Heart left ventricle (tissue), 16 donors: ENCODE measurements at regions not wholly inside any gene's neighbourhood (a gene's known extent, or its start where the extent isn't known, plus 50 kb on each side); places are given as distances from the start of the nearest gene placed in this dataset.

ENCODE experiments used
- ATAC-seq, 4 donors: fragments of 200-7000 bp; cut with Tn5 transposase; one replicate each; pipeline ENCODE4 v1.9.1; 2020 to 2022; ENCODE audit warnings: moderate library complexity in 4 of 4, mild to moderate bottlenecking in 3 of 4, moderate number of reproducible peaks in 1 of 4
- DNase-seq, 5 donors: peaks; one replicate each; pipeline ENCODE4 v3.0.0-alpha.2; 2020
- H3K27ac ChIP-seq, 12 donors: fragments of 200-600 bp; sonication (generic) in 4 of 12; one replicate each; pipeline versions ENCODE4 v1.5.0 to v1.8.0; 2016 to 2022; ENCODE audit warnings: mild to moderate bottlenecking in 2 of 12
- H3K27me3 ChIP-seq, 9 donors: fragments of 200-600 bp; sonication (generic) in 2 of 9; one replicate each; pipeline versions ENCODE4 v1.5.1 to v1.8.0; 2016 to 2022; ENCODE audit warnings: mild to moderate bottlenecking in 3 of 9
- H3K36me3 ChIP-seq, 9 donors: fragments of 200-600 bp; sonication (generic) in 2 of 9; one replicate each; pipeline versions ENCODE4 v1.5.0 to v1.8.0; 2018 to 2022; ENCODE audit warnings: mild to moderate bottlenecking in 2 of 9
- H3K4me1 ChIP-seq, 12 donors: fragments of 200-600 bp; sonication (generic) in 4 of 12; one replicate each; pipeline versions ENCODE4 v1.5.0 to v1.8.0; 2016 to 2022; ENCODE audit warnings: mild to moderate bottlenecking in 3 of 12
- H3K4me3 ChIP-seq, 12 donors: fragments of 200-600 bp; sonication (generic) in 4 of 12; one replicate each; pipeline versions ENCODE4 v1.5.0 to v1.8.0; 2017 to 2022; ENCODE audit warnings: mild to moderate bottlenecking in 9 of 12, moderate library complexity in 4 of 12
- H3K9me3 ChIP-seq, 12 donors: fragments of 200-600 bp; sonication (generic) in 4 of 12; one replicate each; pipeline versions ENCODE4 v1.5.0 to v1.8.0; 2016 to 2022; ENCODE audit warnings: mild to moderate bottlenecking in 1 of 12
- POLR2A ChIP-seq, 2 donors: fragments of 450-650 bp; IDR thresholded peaks; one replicate each; pipeline ENCODE4 v1.6.1; 2017; ENCODE audit warnings: antibody characterized with exemption in 2 of 2, mild to moderate bottlenecking in 2 of 2, moderate library complexity in 2 of 2
- WGBS, 4 donors: extraction: QIAGEN DNeasy Blood & Tissue Kit in 2 of 4; methylation state at CpG; one replicate each; pipeline versions ENCODE4 v1.1.5 to v1.1.7; 2013 to 2018; 5-methylcytosine and 5-hydroxymethylcytosine counted together
- intact Hi-C, 10 donors: fragments of 100-400 bp; cut with DNase I; formaldehyde crosslinking; loops; one replicate each; pipeline versions ENCODE4 v1.11.1 to v1.14.2; 2022
- TF ChIP-seq, protein P1 (sequence below), 12 donors: fragments of 200-600 bp; sonication (generic) in 4 of 12; IDR thresholded peaks; one replicate each; pipeline versions ENCODE4 v1.5.0 to v1.8.0; 2018 to 2022; ENCODE audit warnings: antibody characterized with exemption in 12 of 12, mild to moderate bottlenecking in 5 of 12
- donor health status: ischemic (EF 13 %, LVEDD 7.1; RV severe dilation, severe dysfunction).
- donor health status: healthy with polysubstance abuse.
- donor health status: DM: no; HTN: yes; CAD: no.
- donor health status: DM: no; HTN: no; CAD: no.
- donor health status: ischemic (EF 25% LVEDD 6.9; RV normal size, moderate dysfunction).
- donor health status: ischemic (EF 25% LVEDD 5.7; RV mildly dilated, moderate dysfunction).
- donor health status: healthy.
- donor health status: DM: yes; HTN: yes; CAD: no.
- donor health status: ischemic (EF 35%, LVEDD 5.7; RV mildly dilated, moderate dysfunction).
- donor health status: nonischemic (EF 11% LVEDD 7.7; RV severe dilation, severe dysfunction).
- donor health status: DM: yes; HTN: yes; CAD: no.
- donor health status: PGD.
- donor health status: ischemic (EF 29% LVEDD 5.4; RV normal size, mild dysfunction).
- donor health status: nonischemic (EF 23%, LVEDD 6.1; RV moderate dilation, normal function).

DNA sequence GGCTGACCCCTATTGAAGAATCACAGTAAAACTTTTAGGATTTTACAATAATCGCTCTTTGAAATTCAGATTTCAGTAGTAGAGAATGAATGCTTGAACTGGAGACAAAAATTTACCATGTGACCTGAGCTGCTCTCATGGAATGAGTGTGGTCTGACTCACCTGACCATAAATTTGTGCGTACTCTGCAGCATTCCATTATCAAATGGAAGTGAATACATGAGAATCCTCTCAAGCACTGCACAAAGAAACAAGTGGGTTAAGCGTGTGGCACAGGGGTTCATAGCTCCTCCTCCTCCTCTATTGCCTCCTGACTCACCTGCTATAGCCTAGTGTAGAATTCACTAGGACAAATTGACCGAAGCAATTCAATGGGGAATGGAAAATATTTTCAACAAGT lies 269.8 kb upstream of the CDH9 start:
- Histone ChIP-seq H3K4me1 (no peaks in the 10 kb centered on the region), H3K27me3 (no peaks in the 10 kb centered on the region), H3K4me3 (no peak overlapping the region), H3K9me3 (no peaks in the 10 kb centered on the region), H3K36me3 (no peaks in the 10 kb centered on the region), H3K27ac (no peak overlapping the region)
- no peak for TF ChIP-seq POLR2A (IDR thresholded peaks at IDR 0.05)
- TF ChIP-seq, protein P1, sequence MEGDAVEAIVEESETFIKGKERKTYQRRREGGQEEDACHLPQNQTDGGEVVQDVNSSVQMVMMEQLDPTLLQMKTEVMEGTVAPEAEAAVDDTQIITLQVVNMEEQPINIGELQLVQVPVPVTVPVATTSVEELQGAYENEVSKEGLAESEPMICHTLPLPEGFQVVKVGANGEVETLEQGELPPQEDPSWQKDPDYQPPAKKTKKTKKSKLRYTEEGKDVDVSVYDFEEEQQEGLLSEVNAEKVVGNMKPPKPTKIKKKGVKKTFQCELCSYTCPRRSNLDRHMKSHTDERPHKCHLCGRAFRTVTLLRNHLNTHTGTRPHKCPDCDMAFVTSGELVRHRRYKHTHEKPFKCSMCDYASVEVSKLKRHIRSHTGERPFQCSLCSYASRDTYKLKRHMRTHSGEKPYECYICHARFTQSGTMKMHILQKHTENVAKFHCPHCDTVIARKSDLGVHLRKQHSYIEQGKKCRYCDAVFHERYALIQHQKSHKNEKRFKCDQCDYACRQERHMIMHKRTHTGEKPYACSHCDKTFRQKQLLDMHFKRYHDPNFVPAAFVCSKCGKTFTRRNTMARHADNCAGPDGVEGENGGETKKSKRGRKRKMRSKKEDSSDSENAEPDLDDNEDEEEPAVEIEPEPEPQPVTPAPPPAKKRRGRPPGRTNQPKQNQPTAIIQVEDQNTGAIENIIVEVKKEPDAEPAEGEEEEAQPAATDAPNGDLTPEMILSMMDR (IDR thresholded peaks at IDR 0.05), result no peak
- ATAC-seq, result no peak
- WGBS, 4 donors, result 81 to 90% (median 86%) methylated on average over 4 of the region's 4 CpGs
- intact Hi-C loops, result no loop called here
- DNase-seq, result no peak

DNA sequence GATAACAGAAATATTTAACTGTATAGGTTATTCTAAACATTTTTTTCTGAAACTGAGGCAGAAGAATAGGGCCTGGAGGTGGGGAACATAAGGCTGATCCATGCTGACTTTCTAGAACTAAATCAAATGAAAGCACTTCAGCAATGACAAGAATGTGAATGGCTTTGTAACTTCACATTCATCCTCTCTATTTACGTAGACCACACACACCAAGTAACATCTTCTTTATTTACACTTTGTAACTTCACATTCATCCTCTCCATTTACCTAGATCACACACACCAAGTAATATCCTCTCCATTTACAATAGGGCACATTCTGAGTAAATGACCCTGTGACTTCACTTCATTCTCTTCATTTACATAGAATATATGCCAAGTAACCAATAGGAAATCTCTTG lies 251.8 kb upstream of the CDH9 start:
- no peaks in the 10 kb centered on the region for H3K4me1 ChIP-seq
- H3K9me3 ChIP-seq, result peaks cover 0 to 5% (median 0%) of the 10 kb centered on the region in 12 donors
- no peaks in the 10 kb centered on the region for H3K27me3 ChIP-seq
- no peak overlapping the region for H3K4me3 ChIP-seq
- no peak overlapping the region for H3K27ac ChIP-seq
- ATAC-seq (no peak), DNase-seq (no peak)
- TF ChIP-seq POLR2A (IDR thresholded peaks at IDR 0.05), result no peak
- TF ChIP-seq, protein P1 (IDR thresholded peaks at IDR 0.05), result no peak
- WGBS, 4 donors, result 58 to 74% (median 62%) methylated on average over 1 of the region's 1 CpG
- H3K36me3 ChIP-seq, result no peaks in the 10 kb centered on the region
- intact Hi-C loops, result no loop called here

DNA sequence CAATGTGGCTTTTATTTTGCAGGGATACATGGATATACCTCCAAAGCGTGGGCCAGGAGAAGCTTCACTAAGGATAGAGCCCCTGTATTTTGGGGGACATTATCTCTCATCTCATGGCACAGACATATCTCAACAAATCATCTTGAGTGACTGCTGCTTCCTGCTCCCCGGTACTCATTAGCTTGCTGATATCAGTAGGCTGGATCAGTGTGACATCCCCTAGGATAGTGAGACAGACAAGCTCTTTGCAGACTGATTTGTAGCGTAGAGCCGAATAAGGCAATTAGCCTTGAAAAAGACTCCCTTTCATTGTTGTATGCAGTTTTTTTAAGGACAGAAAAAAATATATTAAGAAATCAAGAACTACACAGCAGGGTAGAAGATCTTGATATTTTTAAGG lies 237.7 kb upstream of the CDH9 start:
- Histone ChIP-seq H3K9me3 (peaks cover 0 to 3% (median 0%) of the 10 kb centered on the region in 12 donors), H3K36me3 (no peaks in the 10 kb centered on the region), H3K27ac (no peak overlapping the region), H3K27me3 (no peaks in the 10 kb centered on the region), H3K4me1 (no peaks in the 10 kb centered on the region), H3K4me3 (no peak overlapping the region)
- WGBS, 4 donors, result 74 to 78% (median 75%) methylated on average over 4 of the region's 4 CpGs
- ATAC-seq (no peak), DNase-seq (no peak)
- TF ChIP-seq POLR2A (IDR thresholded peaks at IDR 0.05), result no peak
- TF ChIP-seq, protein P1 (IDR thresholded peaks at IDR 0.05), result no peak
- intact Hi-C loops, result no loop called here

DNA sequence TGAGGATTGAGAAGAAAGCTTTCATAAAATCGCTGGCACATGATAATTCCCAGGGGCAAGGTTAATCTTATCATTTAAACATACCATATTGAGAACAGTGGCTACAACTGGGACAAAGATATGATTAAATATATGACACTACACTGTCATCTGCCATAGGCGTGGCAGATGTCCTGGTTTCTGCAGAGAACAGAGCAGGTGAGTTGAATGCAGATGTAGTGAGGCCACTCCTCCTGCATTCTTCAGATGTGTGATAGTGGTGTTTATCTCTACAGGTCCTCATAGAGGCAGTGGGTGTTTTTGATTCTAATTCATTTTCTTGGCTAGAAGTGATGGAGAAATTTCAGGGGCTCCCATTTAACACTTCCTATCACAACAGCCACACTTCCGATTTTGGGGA lies 237.0 kb upstream of the CDH9 start:
- H3K36me3 ChIP-seq, result no peaks in the 10 kb centered on the region
- H3K27me3 ChIP-seq, result no peaks in the 10 kb centered on the region
- no peak for ATAC-seq
- TF ChIP-seq, protein P1 (IDR thresholded peaks at IDR 0.05), result no peak
- TF ChIP-seq POLR2A (IDR thresholded peaks at IDR 0.05), result no peak
- peaks cover 0 to 6% (median 0%) of the 10 kb centered on the region in 12 donors for H3K9me3 ChIP-seq
- no peak overlapping the region for H3K4me3 ChIP-seq
- no peak for DNase-seq
- whole genome bisulfite sequencing, 4 donors, result 57 to 75% (median 70%) methylated on average over 3 of the region's 3 CpGs
- intact Hi-C loops, result no loop called here
- no peak overlapping the region for H3K27ac ChIP-seq
- H3K4me1 ChIP-seq, result no peaks in the 10 kb centered on the region
